Activated T-helper 1 cell treated with Interleukin-2 at 50 U/mL for 16 hours (primary cell): ENCODE measurements at regions not wholly inside any gene's neighbourhood (a gene's known extent, or its start where the extent isn't known, plus 50 kb on each side); places are given as distances from the start of the nearest gene placed in this dataset.

Source experiments
- DNase-seq: peaks from one replicate; pipeline ENCODE4 v3.0.0-alpha.2; 2020; ENCODE audit warnings: low read depth

GRCh38 chr1:222370081-222370912, 177.6 kb downstream of the HHIPL2 start:
- no peak for DNase-seq

GRCh38 chr1:222369148-222369547, 178.8 kb downstream of the HHIPL2 start:
- no peak for DNase-seq

- no peak for DNase-seq
These were observed 189.8 kb downstream of the HHIPL2 start for GRCh38 chr1:222358100-222358499.

- no peak for DNase-seq
These were observed 190.7 kb downstream of the HHIPL2 start for GRCh38 chr1:222357252-222357651.

GRCh38 chr1:222347627-222348026, 200.3 kb downstream of the HHIPL2 start:
- no peak for DNase-seq

GRCh38 chr1:222346955-222347354, 200.9 kb downstream of the HHIPL2 start:
- DNase-seq, result no peak

DNA sequence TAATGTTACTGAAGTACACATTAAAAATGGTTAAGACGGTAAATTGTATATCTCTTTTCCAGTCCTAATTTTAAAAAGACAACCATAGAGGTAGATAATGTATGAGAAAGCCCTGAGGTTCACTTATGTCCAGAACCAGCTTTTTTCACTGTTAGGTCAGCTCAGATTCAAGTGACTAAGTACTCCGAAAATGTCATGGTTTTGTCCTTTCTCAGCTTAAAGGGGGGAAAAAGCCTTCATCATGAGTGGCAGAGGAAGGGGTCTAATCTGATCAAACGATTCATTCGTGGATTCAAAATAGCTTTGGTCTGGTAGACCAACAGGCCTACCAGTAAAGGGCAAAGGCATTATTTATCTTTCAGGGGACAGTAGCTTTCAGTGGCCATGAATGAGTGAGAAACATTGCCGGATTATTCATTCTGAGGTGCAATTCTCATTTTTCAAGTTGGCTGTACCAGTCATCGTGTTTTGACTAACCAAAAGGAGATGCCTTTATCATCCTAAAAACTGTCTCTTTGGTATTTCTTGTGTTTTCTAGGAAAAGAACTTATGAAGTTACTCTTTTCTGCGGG, 208.4 kb downstream of the HHIPL2 start:
- no peak for DNase-seq

DNA sequence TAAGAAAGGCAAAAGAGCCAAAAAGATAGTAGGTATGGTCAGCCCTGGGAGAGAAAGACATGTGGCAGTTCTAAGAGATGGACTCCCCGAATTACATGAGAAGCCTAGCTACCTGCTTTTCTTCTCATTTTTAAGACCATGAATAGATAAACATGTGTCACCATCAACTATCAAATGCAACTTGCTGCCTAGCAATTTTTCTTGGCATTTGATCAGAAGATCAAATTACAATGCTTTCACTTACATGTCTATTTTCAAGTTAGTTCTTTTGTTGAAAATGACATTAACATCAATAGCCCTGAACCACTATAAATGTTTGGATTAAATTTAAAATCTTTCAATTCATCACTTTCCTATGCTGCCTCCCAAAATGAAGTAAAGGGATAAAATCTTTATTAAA, 212.3 kb downstream of the HHIPL2 start:
- no peak for DNase-seq

DNA sequence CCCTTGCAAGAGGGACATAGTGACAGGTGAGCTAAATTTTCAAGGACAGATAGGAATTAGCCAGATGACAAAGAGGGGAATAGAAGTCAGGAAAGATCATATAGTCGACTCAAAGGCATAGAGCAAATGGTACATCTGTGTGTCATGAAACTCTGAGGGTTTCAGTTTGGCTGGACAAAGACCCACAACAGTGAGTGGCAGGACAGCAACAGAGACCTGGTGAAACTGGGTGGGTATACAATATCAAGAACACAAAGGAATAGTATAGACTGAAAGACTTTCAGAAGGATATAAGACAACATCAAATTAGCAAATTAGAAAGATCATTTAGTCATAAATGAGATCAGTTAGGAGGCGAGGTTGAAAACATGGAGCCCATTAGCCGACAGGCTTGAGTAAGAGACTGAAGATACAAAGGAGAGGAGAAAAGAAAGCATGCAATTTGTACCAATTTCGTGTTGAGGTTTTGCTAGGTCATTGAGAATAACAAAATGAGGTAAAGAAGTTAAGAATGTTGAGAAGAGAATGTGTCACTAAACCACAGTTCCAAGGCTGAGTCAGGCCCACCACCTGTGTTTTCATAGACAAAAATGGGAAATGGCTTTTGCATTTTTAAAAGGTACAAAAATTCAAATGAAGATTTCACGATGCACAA, 213.8 kb downstream of the HHIPL2 start:
- no peak for DNase-seq

DNA sequence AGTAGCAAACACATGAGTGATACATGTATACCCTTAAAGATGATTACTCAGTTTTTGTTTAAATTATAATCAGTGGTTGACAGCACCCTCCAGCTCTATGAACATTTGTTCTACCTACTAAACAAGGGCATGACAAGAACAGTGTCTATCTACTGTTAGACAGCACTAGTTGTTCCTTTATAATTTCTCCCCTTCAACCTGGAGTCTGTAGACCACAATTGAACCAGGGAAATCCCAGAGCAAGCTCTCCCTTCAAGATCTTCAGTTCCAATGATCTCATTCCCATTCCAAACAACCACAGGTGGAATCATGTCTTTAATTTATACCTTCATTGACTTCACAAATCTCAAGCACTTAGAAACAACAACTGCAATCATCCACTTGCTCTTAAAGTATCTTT, 216.1 kb downstream of the HHIPL2 start:
- DNase-seq, result no peak

- no peak for DNase-seq
These were observed 216.6 kb downstream of the HHIPL2 start for GRCh38 chr1:222331340-222331739.

DNA sequence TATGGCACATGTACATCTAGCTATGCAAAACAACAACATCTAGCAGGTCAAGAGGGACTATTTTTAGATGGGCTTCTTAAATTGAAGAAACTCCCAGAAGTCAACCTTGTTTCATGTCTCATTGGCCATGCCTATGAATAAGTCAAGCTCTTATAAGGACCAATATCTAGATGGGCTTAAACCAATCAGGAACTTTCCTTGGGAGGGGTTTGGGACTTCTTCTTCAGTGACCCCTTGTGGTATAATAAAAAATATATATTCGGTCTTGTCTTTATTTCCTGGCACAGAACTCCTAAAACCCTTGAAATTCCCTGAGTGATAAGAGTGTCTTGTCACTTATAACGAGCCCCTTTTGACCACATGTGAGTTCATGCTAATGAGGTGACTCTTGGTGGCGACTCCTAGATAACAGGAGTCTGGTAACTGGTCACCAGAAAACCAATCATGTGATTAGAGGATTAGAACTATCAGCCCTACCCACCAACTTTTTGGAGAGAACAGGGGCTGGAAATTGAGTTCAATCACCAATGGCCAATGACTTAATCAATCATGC, 218.3 kb downstream of the HHIPL2 start:
- no peak for DNase-seq

- DNase-seq, result no peak
These were observed 221.2 kb downstream of the HHIPL2 start for GRCh38 chr1:222326710-222327036.

- no peak for DNase-seq
These were observed 221.7 kb downstream of the HHIPL2 start for GRCh38 chr1:222326006-222326709.

- DNase-seq, result no peak
These were observed 222.4 kb downstream of the HHIPL2 start for GRCh38 chr1:222325506-222325905.

- no peak for DNase-seq
These were observed 233.1 kb downstream of the HHIPL2 start for GRCh38 chr1:222314839-222315238.

DNA sequence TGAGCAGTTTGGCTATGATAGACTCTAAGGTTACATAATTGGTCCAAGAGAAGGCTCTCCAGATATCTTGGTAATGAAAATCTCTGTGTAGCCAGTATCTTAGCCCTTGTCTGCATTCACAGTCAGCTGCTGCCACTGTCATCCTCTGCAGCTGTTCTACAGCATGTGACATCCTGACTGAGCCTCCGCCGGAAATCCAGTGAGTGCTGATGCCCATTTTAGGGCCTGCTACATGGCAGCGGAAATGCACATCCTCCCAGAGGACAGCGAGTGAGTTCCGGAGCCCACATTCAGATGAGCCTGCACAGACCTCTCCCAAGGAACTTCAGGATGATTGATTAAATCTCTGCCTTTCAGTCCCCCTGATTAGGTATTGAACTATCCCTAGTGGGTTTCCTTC, 237.1 kb downstream of the HHIPL2 start:
- DNase-seq, result peak; percentile 3

DNA sequence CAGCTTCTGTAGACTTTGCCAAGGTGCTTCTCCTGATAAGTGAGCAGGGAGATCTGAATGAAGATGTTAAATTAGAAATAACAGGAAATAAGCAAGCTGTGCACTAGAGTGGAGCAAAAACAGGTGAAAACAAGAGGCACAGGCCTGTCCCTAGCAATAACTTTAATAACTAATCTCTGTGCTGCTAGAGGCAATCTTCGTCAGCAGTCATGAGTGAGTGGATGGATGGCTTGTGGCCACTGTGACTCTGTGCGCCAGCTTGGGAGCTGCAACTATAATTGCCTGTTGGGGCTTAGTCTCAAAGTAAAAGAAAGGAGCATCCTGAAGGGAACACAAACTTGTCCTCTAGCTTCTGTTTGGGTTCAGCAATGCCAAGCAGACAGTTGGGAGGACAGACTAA, 240.3 kb downstream of the HHIPL2 start:
- DNase-seq, result no peak

DNA sequence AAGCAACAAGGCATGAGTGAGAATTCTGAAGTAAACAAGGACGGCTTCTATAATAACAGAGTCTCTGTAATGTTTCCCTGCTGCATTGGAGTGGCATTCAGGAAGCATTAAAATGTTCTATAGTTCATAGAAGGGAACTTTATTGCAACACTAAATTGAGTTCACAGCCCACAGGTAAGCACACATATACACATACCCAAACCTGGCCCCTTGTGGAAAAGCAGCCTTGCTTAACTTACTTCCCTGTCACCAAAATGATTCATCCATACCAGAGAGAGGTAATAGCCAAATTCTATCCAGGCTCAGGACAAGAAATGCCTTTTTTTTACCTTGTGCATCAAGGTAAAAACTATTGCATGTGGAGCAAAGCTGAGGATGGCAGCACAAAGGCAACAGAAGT, 241.4 kb downstream of the HHIPL2 start:
- no peak for DNase-seq

GRCh38 chr1:222306011-222306410, 241.9 kb downstream of the HHIPL2 start:
- DNase-seq, result no peak

GRCh38 chr1:222301652-222302051, 246.3 kb downstream of the HHIPL2 start:
- no peak for DNase-seq

DNA sequence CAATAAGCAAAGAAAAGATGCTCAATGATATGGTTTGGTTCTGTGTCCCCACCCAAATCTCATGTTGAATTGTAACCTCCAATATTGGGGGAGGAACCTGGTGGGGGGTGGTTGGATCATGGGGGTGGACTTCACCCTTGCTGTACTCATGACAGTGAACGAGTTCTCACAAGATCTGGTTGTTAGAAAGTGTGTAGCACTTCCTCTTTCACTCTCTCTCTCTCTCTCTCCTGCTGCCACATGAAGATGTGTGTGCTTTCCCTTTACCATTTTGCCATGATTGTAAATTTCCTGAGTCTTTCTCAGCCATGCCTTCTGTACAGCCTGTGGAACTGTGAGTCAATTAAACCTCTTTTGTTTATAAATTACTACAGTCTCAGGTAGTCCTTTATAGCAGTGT, 248.4 kb downstream of the HHIPL2 start:
- DNase-seq, result no peak

DNA sequence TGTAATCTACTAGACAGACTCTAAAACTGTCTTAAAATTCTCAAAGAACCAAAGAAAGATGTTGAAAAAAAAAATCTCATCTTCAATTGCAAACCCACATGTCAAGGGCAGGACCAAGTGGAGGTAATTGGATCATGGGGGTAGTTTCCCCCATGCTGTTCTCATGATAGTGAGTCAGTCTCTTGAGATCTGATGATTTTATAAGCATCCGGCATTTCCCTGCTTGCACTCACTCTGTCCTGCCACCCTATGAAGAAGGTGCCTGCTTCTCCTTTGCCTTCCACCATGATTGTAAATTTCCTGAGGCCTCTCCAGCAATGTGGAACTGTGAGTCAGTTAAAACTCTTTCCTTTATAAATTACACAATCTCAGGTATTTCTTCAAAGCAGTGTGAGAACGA, 257.0 kb downstream of the HHIPL2 start:
- no peak for DNase-seq
